ENCODE measurements at regions not wholly inside any gene's neighbourhood (a gene's known extent, or its start where the extent isn't known, plus 50 kb on each side); places are given as distances from the start of the nearest gene placed in this dataset.

GRCh38 chr15:53196242-53196641, 406.1 kb upstream of the ONECUT1 start:
- TF ChIP-seq CTCF (conservative IDR thresholded peaks at IDR 0.05) = no peak
- TF ChIP-seq ZFX (IDR thresholded peaks at IDR 0.05) = no peak

Data from C4-2B (cell line).